Adrenal gland (tissue), 9 donors: ENCODE measurements at regions not wholly inside any gene's neighbourhood (a gene's known extent, or its start where the extent isn't known, plus 50 kb on each side); places are given as distances from the start of the nearest gene placed in this dataset.

Experiments
- DNase-seq, 7 donors: peaks; one replicate each; pipeline ENCODE4 v3.0.0-alpha.2; 2019 to 2020
- H3K27ac ChIP-seq, 5 donors: fragments of 200-600 bp; sonication (generic) in 4 of 5; 1 replicate in 3 of 5; 2 replicates in 2 of 5; pipeline versions ENCODE4 v1.5.1 to v1.8.0; 2016 to 2020; ENCODE audit warnings: mild to moderate bottlenecking in 1 of 5
- H3K27me3 ChIP-seq: fragments of 200-600 bp; 2 replicates; pipeline ENCODE4 v1.8.0; 2021
- H3K36me3 ChIP-seq, 2 donors: fragments of 200-600 bp; replicated peaks in 1 of 2; 1 replicate in 1 of 2; 2 replicates in 1 of 2; pipeline versions ENCODE4 v1.5.1 to v1.8.0; 2018 to 2022
- H3K4me1 ChIP-seq, 2 donors: fragments of 200-600 bp; replicated peaks in 1 of 2; 1 replicate in 1 of 2; 2 replicates in 1 of 2; pipeline versions ENCODE4 v1.5.1 to v1.8.0; 2018 to 2021
- H3K4me3 ChIP-seq, 4 donors: fragments of 200-600 bp; sonication (generic) in 3 of 4; one replicate each; pipeline ENCODE4 v1.5.1; 2016 to 2018
- H3K9me3 ChIP-seq, 3 donors: fragments of 200-600 bp; sonication (generic) in 1 of 3; replicated peaks in 1 of 3; 1 replicate in 2 of 3; 2 replicates in 1 of 3; pipeline versions ENCODE4 v1.5.1 to v1.8.0; 2016 to 2021
- CTCF ChIP-seq, 6 experiments: fragments of 450-650 bp in 4 of 6; fragments of 200-600 bp in 2 of 6; sonication (generic) in 1 of 6; IDR thresholded peaks; 1 replicate in 5 of 6; 2 replicates in 1 of 6; pipeline versions ENCODE4 v1.5.1 to v1.8.0; 2016 to 2021; ENCODE audit warnings: antibody characterized with exemption in 6 of 6, mild to moderate bottlenecking in 2 of 6, moderate library complexity in 1 of 6
- POLR2A ChIP-seq, 2 donors: fragments of 450-650 bp; IDR thresholded peaks; one replicate each; pipeline ENCODE4 v1.6.1; 2017; ENCODE audit warnings: antibody characterized with exemption in 2 of 2, mild to moderate bottlenecking in 2 of 2, moderate library complexity in 1 of 2
- WGBS, 4 donors: extraction: QIAGEN DNeasy Blood & Tissue Kit in 2 of 4; methylation state at CpG; one replicate each; pipeline versions ENCODE4 v1.1.5 to v1.1.7; 2013 to 2017; 5-methylcytosine and 5-hydroxymethylcytosine counted together
- intact Hi-C, 2 donors: fragments of 100-400 bp; cut with DNase I; formaldehyde crosslinking; loops; one replicate each; pipeline versions ENCODE4 v1.14.1 to v1.15.0; 2022 to 2023
- donor health status: healthy with polysubstance abuse.
- donor health status: Bipolar disorder and iron deficiency.
- donor health status: DM: yes; HTN: yes; CAD: no.
- donor health status: DM: no; HTN: no; CAD: no.
- donor health status: DM: no; HTN: no; CAD: no.

- WGBS, 4 donors: 49 to 77% (median 57%) methylated on average over 2 of the region's 2 CpGs
- intact Hi-C loops: no loop called here
- no peak overlapping the region for H3K4me3 ChIP-seq
- no peak overlapping the region for H3K27ac ChIP-seq
- no peaks in the 10 kb centered on the region for H3K4me1 ChIP-seq
- H3K9me3 ChIP-seq: no peaks in the 10 kb centered on the region
- DNase-seq: no peak
- TF ChIP-seq CTCF (IDR thresholded peaks at IDR 0.05): no peak
- TF ChIP-seq POLR2A (IDR thresholded peaks at IDR 0.05): no peak
- no peaks in the 10 kb centered on the region for H3K27me3 ChIP-seq
- no peaks in the 10 kb centered on the region for H3K36me3 ChIP-seq
Measured at GRCh38 chr13:79966493-79966895, 374.4 kb downstream of the SPRY2 start.

- Histone ChIP-seq H3K27ac (no peak overlapping the region), H3K4me3 (no peak overlapping the region), H3K27me3 (no peaks in the 10 kb centered on the region), H3K4me1 (no peaks in the 10 kb centered on the region), H3K9me3 (no peaks in the 10 kb centered on the region), H3K36me3 (no peaks in the 10 kb centered on the region)
- DNase-seq: no peak
- TF ChIP-seq CTCF (IDR thresholded peaks at IDR 0.05) (no peak), POLR2A (IDR thresholded peaks at IDR 0.05) (no peak)
- WGBS, 4 donors: 73 to 84% (median 80%) methylated on average over 3 of the region's 3 CpGs
- intact Hi-C loops: no loop called here
Measured at GRCh38 chr13:79966059-79966458, 374.9 kb downstream of the SPRY2 start.

- Histone ChIP-seq H3K36me3 (no peaks in the 10 kb centered on the region), H3K4me3 (no peak overlapping the region), H3K27ac (no peak overlapping the region), H3K27me3 (no peaks in the 10 kb centered on the region), H3K4me1 (no peaks in the 10 kb centered on the region), H3K9me3 (no peaks in the 10 kb centered on the region)
- TF ChIP-seq POLR2A (IDR thresholded peaks at IDR 0.05): no peak
- intact Hi-C loops: no loop called here
- DNase-seq: no peak
- WGBS, 4 donors: 80 to 86% (median 83%) methylated on average over 3 of the region's 3 CpGs
Measured at GRCh38 chr13:79946556-79946955, 394.4 kb downstream of the SPRY2 start.

GRCh38 chr13:79943346-79944023, 397.4 kb downstream of the SPRY2 start:
- DNase-seq: no peak
- H3K4me1 ChIP-seq: no peaks in the 10 kb centered on the region
- no peak overlapping the region for H3K27ac ChIP-seq
- H3K9me3 ChIP-seq: no peaks in the 10 kb centered on the region
- intact Hi-C loops: no loop called here
- WGBS, 4 donors: 46 to 67% (median 58%) methylated on average over 2 of the region's 2 CpGs
- no peak overlapping the region for H3K4me3 ChIP-seq
- no peaks in the 10 kb centered on the region for H3K27me3 ChIP-seq
- TF ChIP-seq POLR2A (IDR thresholded peaks at IDR 0.05) (no peak), CTCF (IDR thresholded peaks at IDR 0.05) (no peak)
- H3K36me3 ChIP-seq: no peaks in the 10 kb centered on the region

- H3K4me3 ChIP-seq: no peak overlapping the region
- H3K27ac ChIP-seq: no peak overlapping the region
- no peaks in the 10 kb centered on the region for H3K4me1 ChIP-seq
- H3K27me3 ChIP-seq: no peaks in the 10 kb centered on the region
- no peaks in the 10 kb centered on the region for H3K36me3 ChIP-seq
- no peak for DNase-seq
- intact Hi-C loops: no loop called here
- no peaks in the 10 kb centered on the region for H3K9me3 ChIP-seq
- WGBS, 4 donors: 85 to 93% (median 86%) methylated on average over 5 of the region's 5 CpGs
- TF ChIP-seq POLR2A (IDR thresholded peaks at IDR 0.05) (no peak), CTCF (IDR thresholded peaks at IDR 0.05) (no peak)
Measured at GRCh38 chr13:79941752-79942151, 399.2 kb downstream of the SPRY2 start.
